H9 (cell line): ENCODE measurements at regions not wholly inside any gene's neighbourhood (a gene's known extent, or its start where the extent isn't known, plus 50 kb on each side); places are given as distances from the start of the nearest gene placed in this dataset.

ENCODE experiments used
- DNase-seq: peaks from one replicate; pipeline ENCODE4 v3.0.0-alpha.2; 2017
- H2AFZ ChIP-seq: one replicate; pipeline ENCODE4 v1.6.1; 2013; ENCODE audit warnings: mild to moderate bottlenecking, low read length, control low read depth, moderate library complexity
- H2AK5ac ChIP-seq: 2 replicates; pipeline ENCODE4 v1.6.1; 2013; ENCODE audit warnings: low read length, control low read depth, mixed read lengths; ENCODE audit not compliant: insufficient read length
- H2BK120ac ChIP-seq: one replicate; pipeline ENCODE4 v1.6.1; 2013; ENCODE audit warnings: low read depth, mild to moderate bottlenecking, low read length, control low read depth, inconsistent platforms; ENCODE audit not compliant: poor library complexity, severe bottlenecking
- H2BK12ac ChIP-seq: 2 replicates; pipeline ENCODE4 v1.6.1; 2013; ENCODE audit warnings: low read length, control low read depth, mixed read lengths, low read depth; ENCODE audit not compliant: insufficient read length
- H2BK15ac ChIP-seq: 2 replicates; pipeline ENCODE4 v1.6.1; 2013; ENCODE audit warnings: low read depth, low read length, control low read depth
- H2BK20ac ChIP-seq: one replicate; pipeline ENCODE4 v1.6.1; 2013; ENCODE audit warnings: low read depth, mild to moderate bottlenecking, low read length, control low read depth, inconsistent platforms; ENCODE audit not compliant: poor library complexity, severe bottlenecking
- H2BK5ac ChIP-seq: 2 replicates; pipeline ENCODE4 v1.6.1; 2013; ENCODE audit warnings: low read length, control low read depth, mixed read lengths; ENCODE audit not compliant: insufficient read length
- H3K14ac ChIP-seq: 2 replicates; pipeline ENCODE4 v1.6.1; 2013; ENCODE audit warnings: low read length, control low read depth; ENCODE audit not compliant: insufficient read depth
- H3K18ac ChIP-seq: 2 replicates; pipeline ENCODE4 v1.6.1; 2013; ENCODE audit warnings: low read depth, mild to moderate bottlenecking, mixed read lengths, low read length, control low read depth; ENCODE audit not compliant: insufficient read length
- H3K23ac ChIP-seq: 2 replicates; pipeline ENCODE4 v1.6.1; 2013; ENCODE audit warnings: low read length, control low read depth, mixed read lengths, low read depth; ENCODE audit not compliant: insufficient read length
- H3K23me2 ChIP-seq: 2 replicates; pipeline ENCODE4 v1.6.1; 2013; ENCODE audit warnings: low read depth, mild to moderate bottlenecking, mixed read lengths, low read length, control low read depth; ENCODE audit not compliant: insufficient read length, poor library complexity, severe bottlenecking
- H3K27ac ChIP-seq: 2 replicates; pipeline ENCODE4 v1.5.1; 2013; ENCODE audit warnings: low read length, control low read depth, mixed read lengths, low read depth; ENCODE audit not compliant: insufficient read length
- H3K27me3 ChIP-seq: 2 replicates; pipeline ENCODE4 v1.6.1; 2013; ENCODE audit warnings: low read length, control low read depth, inconsistent platforms; ENCODE audit not compliant: insufficient read depth
- H3K4ac ChIP-seq: 2 replicates; pipeline ENCODE4 v1.6.1; 2013; ENCODE audit warnings: low read depth, mild to moderate bottlenecking, control low read depth, inconsistent platforms, low read length, moderate library complexity
- H3K4me1 ChIP-seq: 2 replicates; pipeline ENCODE4 v1.6.1; 2013; ENCODE audit warnings: low read length, control low read depth, inconsistent platforms; ENCODE audit not compliant: insufficient read depth
- H3K4me2 ChIP-seq: 2 replicates; pipeline ENCODE4 v1.6.1; 2013; ENCODE audit warnings: low read length, control low read depth, mixed read lengths; ENCODE audit not compliant: insufficient read length, insufficient read depth
- H3K56ac ChIP-seq: 2 replicates; pipeline ENCODE4 v1.6.1; 2013; ENCODE audit warnings: low read depth, mild to moderate bottlenecking, mixed read lengths, low read length, control low read depth; ENCODE audit not compliant: insufficient read length
- H3K79me1 ChIP-seq: 2 replicates; pipeline ENCODE4 v1.6.1; 2013; ENCODE audit warnings: low read depth, mild to moderate bottlenecking, moderate library complexity, low read length, control low read depth, inconsistent platforms; ENCODE audit not compliant: insufficient read depth, poor library complexity, severe bottlenecking
- H3K79me2 ChIP-seq: 2 replicates; pipeline ENCODE4 v1.6.1; 2013; ENCODE audit warnings: low read length, control low read depth, inconsistent platforms; ENCODE audit not compliant: insufficient read depth
- H3K9ac ChIP-seq: 2 replicates; pipeline ENCODE4 v1.6.1; 2013; ENCODE audit warnings: low read length, control low read depth, mixed read lengths; ENCODE audit not compliant: insufficient read length; ENCODE audit errors: extremely low read depth
- H3K9me3 ChIP-seq: one replicate; pipeline ENCODE4 v1.6.1; 2013; ENCODE audit warnings: low read depth, low read length, inconsistent platforms; ENCODE audit not compliant: control insufficient read depth
- H3T11ph ChIP-seq: one replicate; pipeline ENCODE4 v1.6.1; 2013; ENCODE audit warnings: mild to moderate bottlenecking, low read length, control low read depth, inconsistent platforms
- H4K20me1 ChIP-seq: one replicate; pipeline ENCODE4 v1.6.1; 2013; ENCODE audit not compliant: control insufficient read depth, insufficient read length, insufficient read depth
- H4K5ac ChIP-seq: 2 replicates; pipeline ENCODE4 v1.6.1; 2013; ENCODE audit warnings: low read depth, mild to moderate bottlenecking, mixed read lengths, low read length, control low read depth; ENCODE audit not compliant: insufficient read length
- H4K8ac ChIP-seq: replicated peaks from 2 replicates; pipeline ENCODE4 v1.6.1; 2013; ENCODE audit warnings: low read length, control low read depth, mixed read lengths, low read depth; ENCODE audit not compliant: insufficient read length
- H4K91ac ChIP-seq: 2 replicates; pipeline ENCODE4 v1.6.1; 2013; ENCODE audit warnings: low read depth, mild to moderate bottlenecking, moderate library complexity, mixed read lengths, low read length, control low read depth; ENCODE audit not compliant: insufficient read length
- H3K27ac Mint-ChIP-seq, 3 experiments: 2 replicates in 2 of 3; 3 replicates in 1 of 3; pipeline ENCODE4 v1.8.0; 2020 to 2021; ENCODE audit warnings: mixed read lengths in 3 of 3, mild to moderate bottlenecking in 1 of 3, moderate library complexity in 1 of 3
- H3K27me3 Mint-ChIP-seq: 2 replicates; pipeline ENCODE4 v1.8.0; 2021; ENCODE audit warnings: low read depth, mild to moderate bottlenecking, moderate library complexity, mixed read lengths
- H3K36me3 Mint-ChIP-seq, 3 experiments: 2 replicates in 2 of 3; 3 replicates in 1 of 3; pipeline ENCODE4 v1.8.0; 2020 to 2021; ENCODE audit warnings: low read depth in 3 of 3, mixed read lengths in 3 of 3; ENCODE audit not compliant: insufficient read depth in 1 of 3
- H3K4me1 Mint-ChIP-seq, 2 experiments: 2 replicates each; pipeline ENCODE4 v1.8.0; 2020; ENCODE audit warnings: mixed read lengths in 2 of 2
- H3K4me3 Mint-ChIP-seq, 2 experiments: 2 replicates in 1 of 2; 3 replicates in 1 of 2; pipeline ENCODE4 v1.8.0; 2020 to 2021; ENCODE audit warnings: mild to moderate bottlenecking in 2 of 2, mixed read lengths in 2 of 2, moderate library complexity in 1 of 2
- H3K9me3 Mint-ChIP-seq, 2 experiments: 2 replicates in 1 of 2; 3 replicates in 1 of 2; pipeline ENCODE4 v1.8.0; 2020; ENCODE audit warnings: mild to moderate bottlenecking in 2 of 2, mixed read lengths in 2 of 2, moderate library complexity in 1 of 2
- CTCF ChIP-seq: fragments of 200-600 bp; sonication (generic); conservative IDR thresholded peaks from 3 replicates; pipeline ENCODE4 v1.8.0; 2021; ENCODE audit warnings: antibody characterized with exemption, mild to moderate bottlenecking
- WGBS: extraction: QIAGEN DNeasy Blood & Tissue Kit; methylation state at CpG from one replicate; pipeline ENCODE4 v1.1.7; 2013; ENCODE audit warnings: missing lambda C conversion rate, low lambda C conversion rate, mixed read lengths; ENCODE audit not compliant: insufficient read length; ENCODE audit errors: extremely low coverage; 5-methylcytosine and 5-hydroxymethylcytosine counted together

- Histone ChIP-seq H3K18ac (no peak overlapping the region), H4K20me1 (no peaks in the 10 kb centered on the region), H4K91ac (no peak overlapping the region), H2BK120ac (no peak overlapping the region), H3K4ac (no peak overlapping the region), H4K5ac (no peak overlapping the region), H4K8ac (no peak overlapping the region), H2BK12ac (no peak overlapping the region), H3K14ac (no peak overlapping the region), H3K23me2 (no peaks in the 10 kb centered on the region), H3K4me2 (no peak overlapping the region), H3K27ac (no peak overlapping the region), H2BK5ac (no peak overlapping the region), H2BK20ac (no peak overlapping the region), H3T11ph (no peak overlapping the region), H3K23ac (no peak overlapping the region), H3K9me3 (no peaks in the 10 kb centered on the region), H3K4me1 (peaks cover 6% of the 10 kb centered on the region; the same call in 1 of the 2 replicates), H3K79me2 (no peaks in the 10 kb centered on the region), H2AFZ (no peak overlapping the region), H3K79me1 (no peaks in the 10 kb centered on the region), H2AK5ac (no peak overlapping the region), H2BK15ac (no peak overlapping the region), H3K56ac (no peak overlapping the region), H3K27me3 (no peaks in the 10 kb centered on the region), H3K9ac (no peak overlapping the region)
- H3K27me3 Mint-ChIP-seq = peaks cover 2% of the 10 kb centered on the region
- TF ChIP-seq CTCF = peak; percentile 79
- peak; percentile 55 for DNase-seq
- H3K4me1 Mint-ChIP-seq = peaks cover 16 to 27% of the 10 kb centered on the region in 2 experiments
- no peaks in the 10 kb centered on the region for H3K36me3 Mint-ChIP-seq
- WGBS = no CpG with 5 or more reads among the region's 10 CpGs
- no peak overlapping the region; a peak in 1 of 7 replicates for H3K27ac Mint-ChIP-seq
- H3K4me3 Mint-ChIP-seq = no peak overlapping the region
- no peaks in the 10 kb centered on the region for H3K9me3 Mint-ChIP-seq
Measured at GRCh38 chr16:49000594-49000993, 281.0 kb downstream of the CBLN1 start.
